DOHH2 (cell line): ENCODE measurements at regions not wholly inside any gene's neighbourhood (a gene's known extent, or its start where the extent isn't known, plus 50 kb on each side); places are given as distances from the start of the nearest gene placed in this dataset.

Experiments
- H3F3A ChIP-seq: fragments of 200-600 bp; sonication (generic), shearing (Covaris generic); 2 replicates; pipeline ENCODE4 v1.6.0; 2016; ENCODE audit warnings: antibody characterized with exemption, mild to moderate bottlenecking; ENCODE audit not compliant: control insufficient read depth, insufficient read depth
- H3K27ac ChIP-seq: fragments of 200-600 bp; sonication (generic); 2 replicates; pipeline ENCODE4 v1.5.1; 2014; ENCODE audit warnings: low read depth, mild to moderate bottlenecking, low read length, moderate library complexity
- H3K27me3 ChIP-seq: fragments of 200-600 bp; sonication (generic); 2 replicates; pipeline ENCODE4 v1.6.1; 2014; ENCODE audit warnings: mild to moderate bottlenecking, low read length, mixed read lengths; ENCODE audit not compliant: control insufficient read depth
- H3K36me3 ChIP-seq: fragments of 200-600 bp; sonication (generic); 2 replicates; pipeline ENCODE4 v1.6.1; 2014; ENCODE audit warnings: mild to moderate bottlenecking, low read length, moderate library complexity, mixed read lengths; ENCODE audit not compliant: control insufficient read depth
- H3K4me1 ChIP-seq: fragments of 200-600 bp; sonication (generic); 2 replicates; pipeline ENCODE4 v1.6.1; 2014; ENCODE audit warnings: mild to moderate bottlenecking, low read length, mixed read lengths; ENCODE audit not compliant: control insufficient read depth
- H3K4me2 ChIP-seq: fragments of 200-600 bp; sonication (generic); 2 replicates; pipeline ENCODE4 v1.6.0; 2014; ENCODE audit warnings: mild to moderate bottlenecking, low read length, moderate library complexity
- H3K4me3 ChIP-seq: fragments of 200-600 bp; sonication (generic); 2 replicates; pipeline ENCODE4 v1.5.1; 2014; ENCODE audit warnings: mild to moderate bottlenecking, low read length, mixed read lengths
- H3K79me2 ChIP-seq: fragments of 200-600 bp; sonication (generic); 2 replicates; pipeline ENCODE4 v1.6.1; 2014; ENCODE audit warnings: mild to moderate bottlenecking, low read length, mixed read lengths; ENCODE audit not compliant: control insufficient read depth
- H3K9me2 ChIP-seq: fragments of 200-600 bp; sonication (generic); replicated peaks from 2 replicates; pipeline ENCODE4 v1.6.1; 2014; ENCODE audit warnings: mild to moderate bottlenecking, low read length, mixed read lengths; ENCODE audit not compliant: control insufficient read depth
- H3K9me3 ChIP-seq: fragments of 200-600 bp; sonication (generic); 2 replicates; pipeline ENCODE4 v1.6.1; 2014; ENCODE audit warnings: antibody characterized with exemption, low read length, mixed read lengths; ENCODE audit not compliant: control insufficient read depth, insufficient read depth
- H4K20me1 ChIP-seq: fragments of 200-600 bp; sonication (generic); 2 replicates; pipeline ENCODE4 v1.6.0; 2014; ENCODE audit warnings: low read depth, mild to moderate bottlenecking, antibody characterized with exemption, low read length, moderate library complexity; ENCODE audit not compliant: control insufficient read depth, insufficient read depth
- CTCF ChIP-seq: fragments of 200-600 bp; sonication (generic); IDR thresholded peaks from one replicate; pipeline ENCODE4 v1.5.1; 2014; ENCODE audit warnings: antibody characterized with exemption, mild to moderate bottlenecking, low read depth, low read length; ENCODE audit not compliant: poor library complexity, severe bottlenecking
- EZH2phosphoT487 ChIP-seq: fragments of 200-600 bp; sonication (generic); IDR thresholded peaks from 2 replicates; pipeline ENCODE4 v1.6.1; 2017; ENCODE audit warnings: borderline replicate concordance, mild to moderate bottlenecking, antibody characterized with exemption, low read length, moderate library complexity, mixed read lengths

GRCh38 chr13:47539317-47539716 is 461.8 kb downstream of the SUCLA2 start:
- TF ChIP-seq CTCF (no peak), EZH2phosphoT487 (no peak)
- H3K9me3 ChIP-seq, result no peaks in the 10 kb centered on the region
- H3K27me3 ChIP-seq, result no peaks in the 10 kb centered on the region
- H3K4me2 ChIP-seq, result no peak overlapping the region
- no peaks in the 10 kb centered on the region for H3K4me1 ChIP-seq
- no peaks in the 10 kb centered on the region for H3K36me3 ChIP-seq
- no peaks in the 10 kb centered on the region for H3K79me2 ChIP-seq
- no peaks in the 10 kb centered on the region for H3F3A ChIP-seq
- H3K9me2 ChIP-seq, result no peaks in the 10 kb centered on the region
- H3K4me3 ChIP-seq, result no peak overlapping the region
- no peaks in the 10 kb centered on the region for H4K20me1 ChIP-seq
- H3K27ac ChIP-seq, result no peak overlapping the region

- Histone ChIP-seq H3K4me1 (no peaks in the 10 kb centered on the region), H3K4me2 (no peak overlapping the region), H4K20me1 (no peaks in the 10 kb centered on the region), H3K36me3 (no peaks in the 10 kb centered on the region), H3K79me2 (no peaks in the 10 kb centered on the region), H3K27ac (no peak overlapping the region), H3K9me2 (no peaks in the 10 kb centered on the region), H3K4me3 (no peak overlapping the region), H3K9me3 (no peaks in the 10 kb centered on the region), H3K27me3 (no peaks in the 10 kb centered on the region), H3F3A (no peaks in the 10 kb centered on the region)
- TF ChIP-seq CTCF (no peak), EZH2phosphoT487 (no peak)
Observed at GRCh38 chr13:47523771-47524170, 477.3 kb downstream of the SUCLA2 start.

GRCh38 chr13:47521890-47522487 is 479.1 kb downstream of the SUCLA2 start:
- Histone ChIP-seq H3K27me3 (no peaks in the 10 kb centered on the region), H3K4me2 (no peak overlapping the region), H3K9me3 (no peaks in the 10 kb centered on the region), H3K9me2 (no peaks in the 10 kb centered on the region), H3K27ac (no peak overlapping the region), H3K4me1 (no peaks in the 10 kb centered on the region), H3K4me3 (no peak overlapping the region), H3F3A (no peaks in the 10 kb centered on the region), H3K36me3 (no peaks in the 10 kb centered on the region), H3K79me2 (no peaks in the 10 kb centered on the region), H4K20me1 (no peaks in the 10 kb centered on the region)
- no peak for TF ChIP-seq CTCF
- no peak for TF ChIP-seq EZH2phosphoT487
